Activated T-cell treated with anti-CD3 and anti-CD28 coated beads, Interleukin-2, amount 50 U/mL, for 4 hours (primary cell): ENCODE measurements at regions not wholly inside any gene's neighbourhood (a gene's known extent, or its start where the extent isn't known, plus 50 kb on each side); places are given as distances from the start of the nearest gene placed in this dataset.

Source experiments
- ATAC-seq, 2 donors: fragments of 200-7000 bp; cut with Tn5 transposase; one replicate each; pipeline ENCODE4 v1.10.0; 2021
- DNase-seq: peaks from one replicate; pipeline ENCODE4 v3.0.0-alpha.2; 2020
- H3K27me3 Mint-ChIP-seq: one replicate; pipeline ENCODE4 v1.8.0; 2021; ENCODE audit warnings: low read depth, mixed read lengths
- H3K36me3 Mint-ChIP-seq: one replicate; pipeline ENCODE4 v1.8.0; 2022; ENCODE audit warnings: mixed read lengths; ENCODE audit not compliant: insufficient read depth
- H3K4me1 Mint-ChIP-seq: one replicate; pipeline ENCODE4 v1.8.0; 2021; ENCODE audit warnings: low read depth, mixed read lengths
- H3K4me3 Mint-ChIP-seq: one replicate; pipeline ENCODE4 v1.8.0; 2021; ENCODE audit warnings: mild to moderate bottlenecking, moderate library complexity, mixed read lengths
- H3K9me3 Mint-ChIP-seq: one replicate; pipeline ENCODE4 v1.8.0; 2021; ENCODE audit warnings: mixed read lengths

- DNase-seq (no peak), ATAC-seq (no peak)
- no peak overlapping the region for H3K4me3 Mint-ChIP-seq
- no peaks in the 10 kb centered on the region for H3K9me3 Mint-ChIP-seq
- H3K4me1 Mint-ChIP-seq: no peaks in the 10 kb centered on the region
- H3K36me3 Mint-ChIP-seq: no peaks in the 10 kb centered on the region
- H3K27me3 Mint-ChIP-seq: peaks cover 82% of the 10 kb centered on the region
These were observed 57.2 kb upstream of the PAX2 start for GRCh38 chr10:100688201-100688600.

GRCh38 chr10:100693821-100694220 lies 51.6 kb upstream of the PAX2 start:
- Mint-ChIP-seq H3K4me1 (peaks cover 2% of the 10 kb centered on the region), H3K4me3 (no peak overlapping the region), H3K9me3 (no peaks in the 10 kb centered on the region), H3K27me3 (peaks cover 38% of the 10 kb centered on the region), H3K36me3 (no peaks in the 10 kb centered on the region)
- DNase-seq: no peak
- no peak for ATAC-seq
